Right lobe of liver (tissue), 4 donors: ENCODE measurements at regions not wholly inside any gene's neighbourhood (a gene's known extent, or its start where the extent isn't known, plus 50 kb on each side); places are given as distances from the start of the nearest gene placed in this dataset.

Source experiments
- POLR2A ChIP-seq: fragments of 450-650 bp; IDR thresholded peaks from one replicate; pipeline ENCODE4 v1.6.1; 2017; ENCODE audit warnings: antibody characterized with exemption, mild to moderate bottlenecking
- TF ChIP-seq, protein P1 (sequence below), 4 donors: fragments of 200-600 bp in 3 of 4; fragments of 450-650 bp in 1 of 4; IDR thresholded peaks; one replicate each; pipeline versions ENCODE4 v1.5.1 to v1.8.0; 2016 to 2022; ENCODE audit warnings: antibody characterized with exemption in 4 of 4, mild to moderate bottlenecking in 2 of 4
- donor health status: DM: no; HTN: no; CAD: no.
- donor health status: DM: no; HTN: no; CAD: no.
- donor health status: DM: no; HTN: yes; CAD: no.

GRCh38 chr7:91342346-91342745 is 78.1 kb downstream of the FZD1 start:
- no peak for TF ChIP-seq POLR2A
- TF ChIP-seq, protein P1, sequence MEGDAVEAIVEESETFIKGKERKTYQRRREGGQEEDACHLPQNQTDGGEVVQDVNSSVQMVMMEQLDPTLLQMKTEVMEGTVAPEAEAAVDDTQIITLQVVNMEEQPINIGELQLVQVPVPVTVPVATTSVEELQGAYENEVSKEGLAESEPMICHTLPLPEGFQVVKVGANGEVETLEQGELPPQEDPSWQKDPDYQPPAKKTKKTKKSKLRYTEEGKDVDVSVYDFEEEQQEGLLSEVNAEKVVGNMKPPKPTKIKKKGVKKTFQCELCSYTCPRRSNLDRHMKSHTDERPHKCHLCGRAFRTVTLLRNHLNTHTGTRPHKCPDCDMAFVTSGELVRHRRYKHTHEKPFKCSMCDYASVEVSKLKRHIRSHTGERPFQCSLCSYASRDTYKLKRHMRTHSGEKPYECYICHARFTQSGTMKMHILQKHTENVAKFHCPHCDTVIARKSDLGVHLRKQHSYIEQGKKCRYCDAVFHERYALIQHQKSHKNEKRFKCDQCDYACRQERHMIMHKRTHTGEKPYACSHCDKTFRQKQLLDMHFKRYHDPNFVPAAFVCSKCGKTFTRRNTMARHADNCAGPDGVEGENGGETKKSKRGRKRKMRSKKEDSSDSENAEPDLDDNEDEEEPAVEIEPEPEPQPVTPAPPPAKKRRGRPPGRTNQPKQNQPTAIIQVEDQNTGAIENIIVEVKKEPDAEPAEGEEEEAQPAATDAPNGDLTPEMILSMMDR (IDR thresholded peaks at IDR 0.05) = no peak
